ENCODE measurements at regions not wholly inside any gene's neighbourhood (a gene's known extent, or its start where the extent isn't known, plus 50 kb on each side); places are given as distances from the start of the nearest gene placed in this dataset.
A peak's percentile ranks its signal among the peaks of the same experiment; 100 is the strongest.

GRCh38 chr2:207469451-207469850 lies 60.3 kb upstream of the CREB1 start:
- Histone ChIP-seq H3K9me3 (ENCODE audit: control insufficient read depth, low read length) (no peaks in the 10 kb centered on the region), H3K4me3 (ENCODE audit: low read depth, low read length) (no peak overlapping the region), H3K4me2 (ENCODE audit: low read length) (no peak overlapping the region), H3K36me3 (ENCODE audit: control insufficient read depth, insufficient read depth, low read length) (no peaks in the 10 kb centered on the region), H3K4me1 (no peaks in the 10 kb centered on the region), H3K9ac (no peak overlapping the region), H3K79me2 (no peaks in the 10 kb centered on the region), H3K27ac (no peak overlapping the region), H2AFZ (no peak overlapping the region), H3K27me3 (ENCODE audit: control insufficient read depth, insufficient read depth, low read length) (no peaks in the 10 kb centered on the region)
- TF ChIP-seq, protein P1, sequence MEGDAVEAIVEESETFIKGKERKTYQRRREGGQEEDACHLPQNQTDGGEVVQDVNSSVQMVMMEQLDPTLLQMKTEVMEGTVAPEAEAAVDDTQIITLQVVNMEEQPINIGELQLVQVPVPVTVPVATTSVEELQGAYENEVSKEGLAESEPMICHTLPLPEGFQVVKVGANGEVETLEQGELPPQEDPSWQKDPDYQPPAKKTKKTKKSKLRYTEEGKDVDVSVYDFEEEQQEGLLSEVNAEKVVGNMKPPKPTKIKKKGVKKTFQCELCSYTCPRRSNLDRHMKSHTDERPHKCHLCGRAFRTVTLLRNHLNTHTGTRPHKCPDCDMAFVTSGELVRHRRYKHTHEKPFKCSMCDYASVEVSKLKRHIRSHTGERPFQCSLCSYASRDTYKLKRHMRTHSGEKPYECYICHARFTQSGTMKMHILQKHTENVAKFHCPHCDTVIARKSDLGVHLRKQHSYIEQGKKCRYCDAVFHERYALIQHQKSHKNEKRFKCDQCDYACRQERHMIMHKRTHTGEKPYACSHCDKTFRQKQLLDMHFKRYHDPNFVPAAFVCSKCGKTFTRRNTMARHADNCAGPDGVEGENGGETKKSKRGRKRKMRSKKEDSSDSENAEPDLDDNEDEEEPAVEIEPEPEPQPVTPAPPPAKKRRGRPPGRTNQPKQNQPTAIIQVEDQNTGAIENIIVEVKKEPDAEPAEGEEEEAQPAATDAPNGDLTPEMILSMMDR (IDR thresholded peaks at IDR 0.05) = no peak

DNA sequence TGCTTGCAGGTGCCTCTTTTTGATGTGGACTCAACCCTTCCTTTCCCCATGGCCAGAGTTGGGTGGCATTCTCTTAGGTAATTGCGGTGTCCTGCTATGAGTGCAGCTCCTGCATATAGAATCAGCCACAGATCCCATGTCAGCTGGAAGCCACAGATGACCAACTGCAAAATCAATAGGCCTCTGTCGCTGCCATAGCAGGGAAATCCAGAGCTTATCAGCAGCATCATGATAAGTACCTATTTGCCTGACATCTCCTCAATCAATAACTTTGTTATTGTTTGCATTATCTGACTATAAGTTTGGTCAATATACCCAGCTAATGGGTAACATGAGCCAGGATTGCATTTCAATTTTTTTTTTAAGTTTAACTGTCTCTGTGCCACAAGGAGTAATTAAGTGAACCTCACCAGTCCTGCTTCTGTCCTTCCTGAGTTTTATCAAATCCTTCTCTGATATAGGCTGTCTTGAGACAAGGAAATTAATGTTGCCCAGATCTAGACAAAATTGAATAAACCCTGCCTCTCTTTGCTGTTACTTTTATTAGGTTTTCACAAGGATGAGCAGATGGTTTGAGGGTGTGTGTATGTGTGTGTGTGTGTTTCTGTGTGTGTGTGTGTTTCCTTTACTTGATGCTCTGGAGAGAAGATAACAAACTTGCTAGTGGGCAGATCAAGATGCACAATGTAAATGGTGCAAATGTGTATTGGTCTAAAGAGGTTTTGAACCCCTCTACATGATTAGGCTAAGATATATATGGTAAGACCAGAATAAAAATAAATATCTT lies 59.6 kb upstream of the CREB1 start:
- TF ChIP-seq, protein P1 (IDR thresholded peaks at IDR 0.05) = no peak
- H3K79me2 ChIP-seq = no peaks in the 10 kb centered on the region

GRCh38 chr2:207471261-207471660 lies 58.5 kb upstream of the CREB1 start:
- Histone ChIP-seq H2AFZ (peak overlapping the region; percentile 15), H3K27me3 (ENCODE audit: control insufficient read depth, insufficient read depth, low read length) (no peaks in the 10 kb centered on the region), H3K36me3 (ENCODE audit: control insufficient read depth, insufficient read depth, low read length) (no peaks in the 10 kb centered on the region), H3K4me3 (ENCODE audit: low read depth, low read length) (no peak overlapping the region), H3K27ac (no peak overlapping the region), H3K4me2 (ENCODE audit: low read length) (no peak overlapping the region), H3K9me3 (ENCODE audit: control insufficient read depth, low read length) (no peaks in the 10 kb centered on the region), H3K4me1 (no peaks in the 10 kb centered on the region), H3K79me2 (no peaks in the 10 kb centered on the region), H3K9ac (no peak overlapping the region)
- TF ChIP-seq, protein P1 (IDR thresholded peaks at IDR 0.05) = no peak

More for the DNA sequence above, 59.6 kb upstream of the CREB1 start:
- no peaks in the 10 kb centered on the region for H3K9me3 ChIP-seq (ENCODE audit: control insufficient read depth, low read length)
- H3K36me3 ChIP-seq (ENCODE audit: control insufficient read depth, insufficient read depth, low read length) = no peaks in the 10 kb centered on the region
- H3K4me2 ChIP-seq (ENCODE audit: low read length) = no peak overlapping the region
- H3K4me1 ChIP-seq = no peaks in the 10 kb centered on the region
- no peak overlapping the region for H3K4me3 ChIP-seq (ENCODE audit: low read depth, low read length)
- no peaks in the 10 kb centered on the region for H3K27me3 ChIP-seq (ENCODE audit: control insufficient read depth, insufficient read depth, low read length)
- no peak overlapping the region for H3K9ac ChIP-seq
- H3K27ac ChIP-seq = no peak overlapping the region
- H2AFZ ChIP-seq = no peak overlapping the region

- no peak overlapping the region for H3K9ac ChIP-seq
- no peak overlapping the region for H3K4me3 ChIP-seq (ENCODE audit: low read depth, low read length)
- no peaks in the 10 kb centered on the region for H3K9me3 ChIP-seq (ENCODE audit: control insufficient read depth, low read length)
- no peaks in the 10 kb centered on the region for H3K36me3 ChIP-seq (ENCODE audit: control insufficient read depth, insufficient read depth, low read length)
- H3K27ac ChIP-seq = no peak overlapping the region
- no peaks in the 10 kb centered on the region for H3K27me3 ChIP-seq (ENCODE audit: control insufficient read depth, insufficient read depth, low read length)
- no peaks in the 10 kb centered on the region for H3K79me2 ChIP-seq
- H3K4me2 ChIP-seq (ENCODE audit: low read length) = no peak overlapping the region
- H3K4me1 ChIP-seq = no peaks in the 10 kb centered on the region
- H2AFZ ChIP-seq = peak overlapping the region; percentile 1
- TF ChIP-seq, protein P1 (IDR thresholded peaks at IDR 0.05) = no peak
Observed at GRCh38 chr2:207472343-207473048, 57.3 kb upstream of the CREB1 start.

All from parathyroid adenoma (tissue), 2 donors.